Adrenal gland (tissue), 9 donors: ENCODE measurements at regions not wholly inside any gene's neighbourhood (a gene's known extent, or its start where the extent isn't known, plus 50 kb on each side); places are given as distances from the start of the nearest gene placed in this dataset.

Source experiments
- DNase-seq, 7 donors: peaks; one replicate each; pipeline ENCODE4 v3.0.0-alpha.2; 2019 to 2020
- H3K27ac ChIP-seq, 5 donors: fragments of 200-600 bp; sonication (generic) in 4 of 5; 1 replicate in 3 of 5; 2 replicates in 2 of 5; pipeline versions ENCODE4 v1.5.1 to v1.8.0; 2016 to 2020; ENCODE audit warnings: mild to moderate bottlenecking in 1 of 5
- H3K27me3 ChIP-seq: fragments of 200-600 bp; 2 replicates; pipeline ENCODE4 v1.8.0; 2021
- H3K36me3 ChIP-seq, 2 donors: fragments of 200-600 bp; replicated peaks in 1 of 2; 1 replicate in 1 of 2; 2 replicates in 1 of 2; pipeline versions ENCODE4 v1.5.1 to v1.8.0; 2018 to 2022
- H3K4me1 ChIP-seq, 2 donors: fragments of 200-600 bp; replicated peaks in 1 of 2; 1 replicate in 1 of 2; 2 replicates in 1 of 2; pipeline versions ENCODE4 v1.5.1 to v1.8.0; 2018 to 2021
- H3K4me3 ChIP-seq, 4 donors: fragments of 200-600 bp; sonication (generic) in 3 of 4; one replicate each; pipeline ENCODE4 v1.5.1; 2016 to 2018
- H3K9me3 ChIP-seq, 3 donors: fragments of 200-600 bp; sonication (generic) in 1 of 3; replicated peaks in 1 of 3; 1 replicate in 2 of 3; 2 replicates in 1 of 3; pipeline versions ENCODE4 v1.5.1 to v1.8.0; 2016 to 2021
- CTCF ChIP-seq, 6 experiments: fragments of 450-650 bp in 4 of 6; fragments of 200-600 bp in 2 of 6; sonication (generic) in 1 of 6; IDR thresholded peaks; 1 replicate in 5 of 6; 2 replicates in 1 of 6; pipeline versions ENCODE4 v1.5.1 to v1.8.0; 2016 to 2021; ENCODE audit warnings: antibody characterized with exemption in 6 of 6, mild to moderate bottlenecking in 2 of 6, moderate library complexity in 1 of 6
- POLR2A ChIP-seq, 2 donors: fragments of 450-650 bp; IDR thresholded peaks; one replicate each; pipeline ENCODE4 v1.6.1; 2017; ENCODE audit warnings: antibody characterized with exemption in 2 of 2, mild to moderate bottlenecking in 2 of 2, moderate library complexity in 1 of 2
- WGBS, 4 donors: extraction: QIAGEN DNeasy Blood & Tissue Kit in 2 of 4; methylation state at CpG; one replicate each; pipeline versions ENCODE4 v1.1.5 to v1.1.7; 2013 to 2017; 5-methylcytosine and 5-hydroxymethylcytosine counted together
- intact Hi-C, 2 donors: fragments of 100-400 bp; cut with DNase I; formaldehyde crosslinking; loops; one replicate each; pipeline versions ENCODE4 v1.14.1 to v1.15.0; 2022 to 2023
- donor health status: healthy with polysubstance abuse.
- donor health status: Bipolar disorder and iron deficiency.
- donor health status: DM: yes; HTN: yes; CAD: no.
- donor health status: DM: no; HTN: no; CAD: no.
- donor health status: DM: no; HTN: no; CAD: no.

- Histone ChIP-seq H3K9me3 (no peaks in the 10 kb centered on the region), H3K4me3 (no peak overlapping the region), H3K4me1 (no peaks in the 10 kb centered on the region), H3K36me3 (no peaks in the 10 kb centered on the region), H3K27ac (no peak overlapping the region), H3K27me3 (no peaks in the 10 kb centered on the region)
- intact Hi-C loops = no loop called here
- 39 to 51% (median 46%) methylated on average over 3 of the region's 3 CpGs for WGBS, 4 donors
- TF ChIP-seq CTCF (IDR thresholded peaks at IDR 0.05) (no peak), POLR2A (IDR thresholded peaks at IDR 0.05) (no peak)
- no peak for DNase-seq
Observed at GRCh38 chr2:34093790-34094189, 494.7 kb upstream of the FAM98A start.

- no peak for DNase-seq
- TF ChIP-seq POLR2A (IDR thresholded peaks at IDR 0.05) (no peak), CTCF (IDR thresholded peaks at IDR 0.05) (no peak)
- H3K27me3 ChIP-seq = no peaks in the 10 kb centered on the region
- intact Hi-C loops = no loop called here
- no peaks in the 10 kb centered on the region for H3K4me1 ChIP-seq
- WGBS, 4 donors = 59 to 72% (median 61%) methylated on average over 2 of the region's 2 CpGs
- no peaks in the 10 kb centered on the region for H3K36me3 ChIP-seq
- no peaks in the 10 kb centered on the region for H3K9me3 ChIP-seq
- no peak overlapping the region for H3K4me3 ChIP-seq
- no peak overlapping the region for H3K27ac ChIP-seq
Observed at GRCh38 chr2:34070196-34070595, 471.1 kb upstream of the FAM98A start.

GRCh38 chr2:34069604-34070003 is 470.5 kb upstream of the FAM98A start:
- DNase-seq = no peak
- no peak overlapping the region for H3K27ac ChIP-seq
- H3K36me3 ChIP-seq = no peaks in the 10 kb centered on the region
- no peak overlapping the region for H3K4me3 ChIP-seq
- no peaks in the 10 kb centered on the region for H3K27me3 ChIP-seq
- H3K9me3 ChIP-seq = no peaks in the 10 kb centered on the region
- TF ChIP-seq POLR2A (IDR thresholded peaks at IDR 0.05) (no peak), CTCF (IDR thresholded peaks at IDR 0.05) (no peak)
- no peaks in the 10 kb centered on the region for H3K4me1 ChIP-seq
- intact Hi-C loops = no loop called here

- H3K27me3 ChIP-seq = no peaks in the 10 kb centered on the region
- no peak overlapping the region for H3K27ac ChIP-seq
- no peaks in the 10 kb centered on the region for H3K9me3 ChIP-seq
- no peaks in the 10 kb centered on the region for H3K36me3 ChIP-seq
- no peak overlapping the region for H3K4me3 ChIP-seq
- no peak for TF ChIP-seq POLR2A (IDR thresholded peaks at IDR 0.05)
- no peak for TF ChIP-seq CTCF (IDR thresholded peaks at IDR 0.05)
- DNase-seq = no peak
- intact Hi-C loops = no loop called here
- no peaks in the 10 kb centered on the region for H3K4me1 ChIP-seq
Observed at GRCh38 chr2:34050413-34050812, 451.3 kb upstream of the FAM98A start.
